ENCODE measurements at regions not wholly inside any gene's neighbourhood (a gene's known extent, or its start where the extent isn't known, plus 50 kb on each side); places are given as distances from the start of the nearest gene placed in this dataset.

DNA sequence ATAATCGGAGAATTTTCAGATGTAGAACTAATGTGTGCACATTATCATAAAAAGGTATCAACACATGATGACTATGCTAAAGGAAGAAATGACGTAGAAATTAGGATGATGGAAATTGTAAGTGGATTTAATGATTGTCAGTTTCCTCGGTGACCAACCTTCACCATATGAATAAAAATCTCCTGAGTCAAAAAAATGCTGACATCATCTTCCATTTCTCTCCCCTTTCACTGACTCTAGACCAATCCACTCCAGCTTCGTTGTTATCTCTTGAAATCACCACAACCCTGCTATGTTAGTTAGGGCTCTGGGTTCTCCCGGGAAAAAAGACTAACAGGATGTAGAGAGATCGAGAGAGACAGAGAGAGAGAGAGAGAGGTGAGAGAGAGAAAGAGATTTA lies 204.8 kb upstream of the KYNU start:
- intact Hi-C loops (cut with DNase I; ENCODE audit: low total_unique reads) (no loop called here), in situ Hi-C loops (cut with MboI; ENCODE audit: low sequenced_read_pairs in 4 of 4) (no loop called here)
- no peak overlapping the region for H3K4me3 ChIP-seq
- ATAC-seq (no peak), DNase-seq (no peak)
- H3K27ac ChIP-seq = no peak overlapping the region
- H3K27me3 ChIP-seq = no peaks in the 10 kb centered on the region
- no peaks in the 10 kb centered on the region for H3K4me1 ChIP-seq
- H3K9me3 ChIP-seq = no peaks in the 10 kb centered on the region
- H3K36me3 ChIP-seq = no peaks in the 10 kb centered on the region
- TF ChIP-seq CTCF (IDR thresholded peaks at IDR 0.05 in 4 of 5, conservative IDR thresholded peaks at IDR 0.05 in 1 of 5) = no peak
- TF ChIP-seq POLR2A (IDR thresholded peaks at IDR 0.05) = no peak

- no peak overlapping the region for H3K4me3 ChIP-seq
- H3K9me3 ChIP-seq = no peaks in the 10 kb centered on the region
- H3K27ac ChIP-seq = no peak overlapping the region
- intact Hi-C loops (cut with DNase I; ENCODE audit: low total_unique reads) = no loop called here
- TF ChIP-seq CTCF (IDR thresholded peaks at IDR 0.05 in 4 of 5, conservative IDR thresholded peaks at IDR 0.05 in 1 of 5) = no peak
- no peak for TF ChIP-seq POLR2A (IDR thresholded peaks at IDR 0.05)
- in situ Hi-C loops (cut with MboI; ENCODE audit: low sequenced_read_pairs in 4 of 4) = no loop called here
- no peaks in the 10 kb centered on the region for H3K36me3 ChIP-seq
- H3K27me3 ChIP-seq = no peaks in the 10 kb centered on the region
- H3K4me1 ChIP-seq = no peaks in the 10 kb centered on the region
- ATAC-seq = no peak
- no peak for DNase-seq
These were observed 207.1 kb upstream of the KYNU start for GRCh38 chr2:142670362-142670761.

GRCh38 chr2:142668420-142668819 lies 209.0 kb upstream of the KYNU start:
- no peaks in the 10 kb centered on the region for H3K4me1 ChIP-seq
- in situ Hi-C loops (cut with MboI; ENCODE audit: low sequenced_read_pairs in 4 of 4) (no loop called here), intact Hi-C loops (cut with DNase I; ENCODE audit: low total_unique reads) (no loop called here)
- H3K27me3 ChIP-seq = no peaks in the 10 kb centered on the region
- DNase-seq = no peak
- TF ChIP-seq CTCF (IDR thresholded peaks at IDR 0.05 in 4 of 5, conservative IDR thresholded peaks at IDR 0.05 in 1 of 5) = no peak
- no peak for TF ChIP-seq POLR2A (IDR thresholded peaks at IDR 0.05)
- H3K36me3 ChIP-seq = no peaks in the 10 kb centered on the region
- no peaks in the 10 kb centered on the region for H3K9me3 ChIP-seq
- H3K4me3 ChIP-seq = no peak overlapping the region
- no peak overlapping the region for H3K27ac ChIP-seq
- no peak for ATAC-seq

DNA sequence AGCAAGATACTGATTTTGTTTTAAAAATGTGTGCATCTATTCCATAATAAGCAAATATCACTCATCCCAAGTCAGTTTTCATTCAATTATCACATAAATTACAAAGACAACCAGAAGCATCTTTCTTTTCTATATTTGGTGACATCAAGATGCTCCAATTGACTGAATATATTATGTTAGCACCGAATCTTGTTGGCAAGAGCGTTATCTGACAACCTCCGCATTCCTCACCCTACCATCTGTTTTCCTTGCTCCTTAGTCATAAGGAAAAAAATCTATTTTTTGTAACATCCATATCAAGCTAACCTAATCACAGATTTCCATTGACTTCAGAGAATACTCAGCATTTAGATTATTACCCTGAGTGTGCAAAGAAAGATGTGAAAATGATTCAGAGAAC lies 212.2 kb upstream of the KYNU start:
- intact Hi-C loops (cut with DNase I; ENCODE audit: low total_unique reads) = no loop called here
- DNase-seq (no peak), ATAC-seq (no peak)
- Histone ChIP-seq H3K9me3 (no peaks in the 10 kb centered on the region), H3K4me3 (no peak overlapping the region), H3K27ac (no peak overlapping the region), H3K36me3 (no peaks in the 10 kb centered on the region), H3K27me3 (no peaks in the 10 kb centered on the region), H3K4me1 (no peaks in the 10 kb centered on the region)
- in situ Hi-C loops (cut with MboI; ENCODE audit: low sequenced_read_pairs in 4 of 4) = no loop called here
- TF ChIP-seq CTCF (IDR thresholded peaks at IDR 0.05 in 4 of 5, conservative IDR thresholded peaks at IDR 0.05 in 1 of 5) = no peak

DNA sequence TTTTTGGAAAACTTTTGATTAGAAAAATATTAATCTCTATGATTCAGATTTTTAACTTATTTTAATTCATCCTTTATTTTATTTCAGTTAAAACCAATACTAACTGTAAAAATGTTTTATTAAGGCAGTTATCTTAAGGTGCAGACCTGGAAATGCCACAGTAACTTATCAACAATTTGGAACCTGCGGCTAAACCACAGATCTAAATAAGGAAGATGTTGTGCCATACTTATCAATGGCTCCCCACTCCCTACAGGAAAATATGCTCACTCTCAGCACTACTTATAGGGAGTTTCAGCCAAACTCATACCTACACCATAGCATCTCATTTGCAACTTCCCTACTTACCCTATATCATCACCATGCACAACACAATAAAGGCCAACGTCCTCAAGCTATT lies 226.9 kb upstream of the KYNU start:
- intact Hi-C loops (cut with DNase I; ENCODE audit: low total_unique reads) (no loop called here), in situ Hi-C loops (cut with MboI; ENCODE audit: low sequenced_read_pairs in 4 of 4) (no loop called here)
- TF ChIP-seq CTCF (IDR thresholded peaks at IDR 0.05 in 4 of 5, conservative IDR thresholded peaks at IDR 0.05 in 1 of 5) = no peak
- TF ChIP-seq POLR2A (IDR thresholded peaks at IDR 0.05) = no peak
- Histone ChIP-seq H3K4me1 (no peaks in the 10 kb centered on the region), H3K9me3 (no peaks in the 10 kb centered on the region), H3K27me3 (no peaks in the 10 kb centered on the region), H3K27ac (no peak overlapping the region), H3K4me3 (no peak overlapping the region), H3K36me3 (no peaks in the 10 kb centered on the region)
- ATAC-seq (no peak), DNase-seq (no peak)

Data from gastrocnemius medialis (tissue), 4 donors.